Natural killer cell (primary cell): ENCODE measurements at regions not wholly inside any gene's neighbourhood (a gene's known extent, or its start where the extent isn't known, plus 50 kb on each side); places are given as distances from the start of the nearest gene placed in this dataset.

Source experiments
- ATAC-seq, 3 donors: fragments of 150-1000 bp in 2 of 3; fragments of 200-7000 bp in 1 of 3; cut with Tn5 transposase; 1 replicate in 1 of 3; 2 replicates in 2 of 3; pipeline ENCODE4 v1.10.0; 2021; ENCODE audit warnings: mild to moderate bottlenecking in 2 of 3, moderate library complexity in 2 of 3
- DNase-seq, 2 donors: peaks; one replicate each; pipeline versions ENCODE4 v3.0.0 to v3.0.0-alpha.2; 2013 to 2021; ENCODE audit warnings: mixed read lengths in 1 of 2
- H3K27ac ChIP-seq: one replicate; pipeline ENCODE4 v1.5.1; 2013; ENCODE audit warnings: mild to moderate bottlenecking, low read length
- H3K27me3 ChIP-seq: one replicate; pipeline ENCODE4 v1.6.1; 2013; ENCODE audit warnings: low read length; ENCODE audit not compliant: control insufficient read depth, insufficient read depth
- H3K36me3 ChIP-seq: one replicate; pipeline ENCODE4 v1.6.1; 2013; ENCODE audit warnings: low read length; ENCODE audit not compliant: control insufficient read depth, insufficient read depth
- H3K4me1 ChIP-seq: one replicate; pipeline ENCODE4 v1.6.1; 2013; ENCODE audit warnings: low read length; ENCODE audit not compliant: control insufficient read depth, insufficient read depth
- H3K4me3 ChIP-seq: one replicate; pipeline ENCODE4 v1.5.1; 2013; ENCODE audit warnings: low read length
- H3K9me3 ChIP-seq: one replicate; pipeline ENCODE4 v1.6.1; 2013; ENCODE audit warnings: low read length; ENCODE audit not compliant: control insufficient read depth, insufficient read depth
- H3K27ac Mint-ChIP-seq, 2 donors: one replicate each; pipeline ENCODE4 v1.8.0; 2022; ENCODE audit warnings: mild to moderate bottlenecking in 2 of 2, mixed read lengths in 2 of 2, moderate library complexity in 1 of 2
- H3K27me3 Mint-ChIP-seq, 2 donors: one replicate each; pipeline ENCODE4 v1.8.0; 2022; ENCODE audit warnings: low read depth in 2 of 2, mixed read lengths in 2 of 2
- H3K36me3 Mint-ChIP-seq: one replicate; pipeline ENCODE4 v1.8.0; 2022; ENCODE audit warnings: mixed read lengths
- H3K4me1 Mint-ChIP-seq, 2 donors: one replicate each; pipeline ENCODE4 v1.8.0; 2022; ENCODE audit warnings: mixed read lengths in 2 of 2
- H3K4me3 Mint-ChIP-seq: one replicate; pipeline ENCODE4 v1.8.0; 2022; ENCODE audit warnings: mild to moderate bottlenecking, moderate library complexity, mixed read lengths
- H3K9me3 Mint-ChIP-seq, 2 donors: one replicate each; pipeline ENCODE4 v1.8.0; 2022; ENCODE audit warnings: mixed read lengths in 2 of 2
- WGBS: methylation state at CpG from one replicate; pipeline ENCODE4 v1.1.7; 2013; ENCODE audit warnings: missing lambda C conversion rate; ENCODE audit not compliant: insufficient coverage; 5-methylcytosine and 5-hydroxymethylcytosine counted together
- intact Hi-C: fragments of 100-400 bp; cut with micrococcal nuclease; formaldehyde crosslinking; loops from one replicate; pipeline ENCODE4 v1.14.2; 2022
- TF ChIP-seq, protein P1 (sequence below): fragments of 200-600 bp; IDR thresholded peaks from one replicate; pipeline ENCODE4 v1.8.0; 2022; ENCODE audit warnings: antibody characterized with exemption

GRCh38 chr6:27136978-27137814 is 110.3 kb upstream of the PRSS16 start:
- ATAC-seq = no peak
- Mint-ChIP-seq H3K4me1 (peaks cover 42 to 43% of the 10 kb centered on the region in 2 donors), H3K27ac (peak overlapping the region in 1 of 2 donors; percentile 98), H3K9me3 (no peaks in the 10 kb centered on the region), H3K4me3 (no peak overlapping the region), H3K27me3 (no peaks in the 10 kb centered on the region), H3K36me3 (no peaks in the 10 kb centered on the region)
- Histone ChIP-seq H3K4me3 (no peak overlapping the region), H3K36me3 (no peaks in the 10 kb centered on the region), H3K27ac (no peak overlapping the region), H3K9me3 (no peaks in the 10 kb centered on the region), H3K4me1 (peaks cover 35% of the 10 kb centered on the region), H3K27me3 (no peaks in the 10 kb centered on the region)
- DNase-seq = no peak
- intact Hi-C loops = no loop called here
- TF ChIP-seq, protein P1, sequence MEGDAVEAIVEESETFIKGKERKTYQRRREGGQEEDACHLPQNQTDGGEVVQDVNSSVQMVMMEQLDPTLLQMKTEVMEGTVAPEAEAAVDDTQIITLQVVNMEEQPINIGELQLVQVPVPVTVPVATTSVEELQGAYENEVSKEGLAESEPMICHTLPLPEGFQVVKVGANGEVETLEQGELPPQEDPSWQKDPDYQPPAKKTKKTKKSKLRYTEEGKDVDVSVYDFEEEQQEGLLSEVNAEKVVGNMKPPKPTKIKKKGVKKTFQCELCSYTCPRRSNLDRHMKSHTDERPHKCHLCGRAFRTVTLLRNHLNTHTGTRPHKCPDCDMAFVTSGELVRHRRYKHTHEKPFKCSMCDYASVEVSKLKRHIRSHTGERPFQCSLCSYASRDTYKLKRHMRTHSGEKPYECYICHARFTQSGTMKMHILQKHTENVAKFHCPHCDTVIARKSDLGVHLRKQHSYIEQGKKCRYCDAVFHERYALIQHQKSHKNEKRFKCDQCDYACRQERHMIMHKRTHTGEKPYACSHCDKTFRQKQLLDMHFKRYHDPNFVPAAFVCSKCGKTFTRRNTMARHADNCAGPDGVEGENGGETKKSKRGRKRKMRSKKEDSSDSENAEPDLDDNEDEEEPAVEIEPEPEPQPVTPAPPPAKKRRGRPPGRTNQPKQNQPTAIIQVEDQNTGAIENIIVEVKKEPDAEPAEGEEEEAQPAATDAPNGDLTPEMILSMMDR = no peak
- 92% methylated on average over 2 of the region's 5 CpGs for WGBS

DNA sequence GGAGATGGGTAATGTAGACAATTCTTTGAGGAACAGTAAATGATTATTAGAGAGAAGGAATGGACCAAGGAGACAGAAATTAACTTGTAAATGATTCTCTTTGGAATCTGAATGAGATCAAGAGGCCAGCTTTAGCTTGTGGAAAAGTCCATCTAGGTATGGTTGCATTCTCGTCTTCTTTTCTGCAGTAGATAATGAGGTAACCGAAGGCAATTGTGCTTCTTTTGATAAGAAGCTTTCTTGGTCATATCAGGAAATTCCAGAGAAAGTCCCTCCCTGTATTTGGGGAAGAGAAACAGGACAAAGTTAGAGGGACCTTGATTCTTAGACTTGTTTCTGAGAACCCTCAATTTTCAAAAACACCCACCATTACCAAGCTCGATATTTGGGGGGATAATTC is 109.1 kb upstream of the PRSS16 start:
- Histone ChIP-seq H3K4me3 (no peak overlapping the region), H3K4me1 (peaks cover 26% of the 10 kb centered on the region), H3K9me3 (no peaks in the 10 kb centered on the region), H3K27ac (peak overlapping the region; percentile 100), H3K36me3 (no peaks in the 10 kb centered on the region), H3K27me3 (no peaks in the 10 kb centered on the region)
- TF ChIP-seq, protein P1 = no peak
- Mint-ChIP-seq H3K9me3 (no peaks in the 10 kb centered on the region), H3K4me1 (peaks cover 42 to 44% of the 10 kb centered on the region in 2 donors), H3K36me3 (no peaks in the 10 kb centered on the region), H3K27ac (peak overlapping the region; percentile 97 to 98), H3K4me3 (peak overlapping the region; percentile 93), H3K27me3 (no peaks in the 10 kb centered on the region)
- ATAC-seq (no peak), DNase-seq (no peak)
- 70% methylated on average over 2 of the region's 3 CpGs for WGBS
- intact Hi-C loops = loop anchor here (2.0 kb wide), 1 partner anchor 940 kb away; a partner anchor contains a TSS

GRCh38 chr6:27138837-27139755 is 108.4 kb upstream of the PRSS16 start:
- intact Hi-C loops = loop anchor here (2.0 kb wide), 1 partner anchor 940 kb away; a partner anchor contains a TSS
- H3K4me3 Mint-ChIP-seq = peak overlapping the region; percentile 93
- no peaks in the 10 kb centered on the region for H3K27me3 Mint-ChIP-seq
- Histone ChIP-seq H3K4me3 (peak overlapping the region; percentile 92), H3K9me3 (no peaks in the 10 kb centered on the region), H3K27me3 (no peaks in the 10 kb centered on the region), H3K4me1 (peaks cover 23% of the 10 kb centered on the region), H3K27ac (peak overlapping the region; percentile 100), H3K36me3 (no peaks in the 10 kb centered on the region)
- H3K36me3 Mint-ChIP-seq = no peaks in the 10 kb centered on the region
- H3K4me1 Mint-ChIP-seq = peaks cover 37 to 41% of the 10 kb centered on the region in 2 donors
- H3K9me3 Mint-ChIP-seq = no peaks in the 10 kb centered on the region
- ATAC-seq (peak; percentile 89 to 92 (median 91)), DNase-seq (peak; percentile 59 to 89)
- peak overlapping the region; percentile 97 to 98 for H3K27ac Mint-ChIP-seq
- under 1% methylated on average over 35 of the region's 36 CpGs for WGBS
- TF ChIP-seq, protein P1 = no peak
